Skeletal muscle tissue (tissue), 3 donors: ENCODE measurements at regions not wholly inside any gene's neighbourhood (a gene's known extent, or its start where the extent isn't known, plus 50 kb on each side); places are given as distances from the start of the nearest gene placed in this dataset.

Experiments used
- H3K27ac ChIP-seq: one replicate; pipeline ENCODE4 v1.7.0; 2013; ENCODE audit warnings: mild to moderate bottlenecking, low read depth, low read length, inconsistent platforms
- H3K27me3 ChIP-seq, 3 donors: one replicate each; pipeline ENCODE4 v1.7.0; 2013; ENCODE audit warnings: low read length in 3 of 3; ENCODE audit not compliant: control insufficient read depth in 3 of 3, insufficient read depth in 3 of 3
- H3K36me3 ChIP-seq, 3 donors: one replicate each; pipeline ENCODE4 v1.7.0; 2013; ENCODE audit warnings: low read length in 3 of 3; ENCODE audit not compliant: control insufficient read depth in 3 of 3, insufficient read depth in 3 of 3
- H3K4me1 ChIP-seq, 3 donors: one replicate each; pipeline ENCODE4 v1.7.0; 2013; ENCODE audit warnings: low read length in 3 of 3, mild to moderate bottlenecking in 3 of 3; ENCODE audit not compliant: control insufficient read depth in 3 of 3, insufficient read depth in 3 of 3
- H3K4me3 ChIP-seq, 3 donors: one replicate each; pipeline ENCODE4 v1.7.0; 2013; ENCODE audit warnings: low read length in 3 of 3
- H3K9ac ChIP-seq, 3 donors: one replicate each; pipeline ENCODE4 v1.7.0; 2013; ENCODE audit warnings: low read length in 3 of 3, mild to moderate bottlenecking in 3 of 3, moderate library complexity in 2 of 3, low read depth in 1 of 3
- H3K9me3 ChIP-seq, 3 donors: one replicate each; pipeline ENCODE4 v1.7.0; 2013; ENCODE audit warnings: low read length in 3 of 3; ENCODE audit not compliant: control insufficient read depth in 3 of 3
- donor health status: Osteomylitis.

DNA sequence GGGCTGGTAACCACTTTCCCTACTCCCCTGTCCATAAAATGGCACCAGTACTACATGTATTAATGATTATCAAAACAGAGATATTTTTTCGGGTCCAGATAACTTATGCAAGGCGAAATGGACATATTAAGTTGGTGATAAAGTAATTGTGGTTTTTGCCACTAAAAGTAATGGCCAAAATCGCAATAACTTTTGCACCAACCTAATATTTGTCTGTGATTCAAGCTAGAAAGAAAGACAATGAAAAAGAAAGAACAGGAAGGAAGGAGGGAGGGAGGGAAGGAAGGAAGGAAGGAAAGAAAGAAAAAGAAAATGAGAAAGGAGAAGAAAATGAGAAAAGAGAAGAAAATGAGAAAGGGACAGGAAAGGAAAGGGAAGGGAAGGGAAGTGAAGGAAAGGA, 922.9 kb downstream of the TBC1D32 start:
- H3K27me3 ChIP-seq: no peaks in the 10 kb centered on the region
- no peak overlapping the region for H3K9ac ChIP-seq
- no peak overlapping the region for H3K4me3 ChIP-seq
- H3K9me3 ChIP-seq: no peaks in the 10 kb centered on the region
- H3K27ac ChIP-seq: no peak overlapping the region
- H3K36me3 ChIP-seq: no peaks in the 10 kb centered on the region
- no peaks in the 10 kb centered on the region for H3K4me1 ChIP-seq

DNA sequence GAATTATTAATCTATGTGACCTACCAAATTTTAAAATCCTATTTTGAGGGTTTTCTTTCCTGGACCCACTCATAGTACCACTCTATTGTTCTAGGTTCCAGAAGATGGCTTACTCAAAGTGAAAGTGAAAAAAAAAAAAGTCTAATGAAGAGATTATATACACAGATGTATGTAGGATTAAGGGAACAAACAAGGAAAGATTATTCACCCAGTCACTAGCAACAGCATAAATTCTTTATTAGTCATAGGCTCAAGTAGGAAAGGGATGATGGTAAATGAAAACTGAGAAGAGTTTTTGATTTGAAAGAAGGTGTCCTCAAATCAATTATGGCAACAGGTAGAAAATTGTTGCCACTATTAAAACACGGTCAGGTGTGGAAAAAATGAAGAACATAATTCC, 923.7 kb downstream of the TBC1D32 start:
- no peak overlapping the region for H3K9ac ChIP-seq
- H3K36me3 ChIP-seq: no peaks in the 10 kb centered on the region
- H3K9me3 ChIP-seq: no peaks in the 10 kb centered on the region
- no peaks in the 10 kb centered on the region for H3K27me3 ChIP-seq
- no peak overlapping the region for H3K4me3 ChIP-seq
- no peak overlapping the region for H3K27ac ChIP-seq
- H3K4me1 ChIP-seq: no peaks in the 10 kb centered on the region

DNA sequence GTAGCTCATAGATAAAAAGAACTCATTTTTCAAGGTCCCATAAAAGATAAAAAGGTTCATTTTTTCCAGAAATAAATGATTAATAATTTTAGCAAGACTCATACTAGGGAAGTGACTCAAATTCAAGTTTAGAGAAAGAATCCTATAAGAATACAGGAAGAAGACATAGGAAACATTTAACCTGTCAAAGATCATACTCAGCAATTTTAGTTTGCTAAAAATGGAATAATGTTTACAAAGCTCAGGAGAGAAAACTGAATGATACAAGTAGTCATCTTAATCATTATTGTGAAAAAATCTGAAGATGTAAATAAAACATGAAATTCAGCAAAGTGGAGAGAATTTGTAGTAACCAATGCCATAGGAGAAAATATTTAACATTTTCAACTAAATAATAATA, 926.6 kb downstream of the TBC1D32 start:
- H3K27ac ChIP-seq: no peak overlapping the region

DNA sequence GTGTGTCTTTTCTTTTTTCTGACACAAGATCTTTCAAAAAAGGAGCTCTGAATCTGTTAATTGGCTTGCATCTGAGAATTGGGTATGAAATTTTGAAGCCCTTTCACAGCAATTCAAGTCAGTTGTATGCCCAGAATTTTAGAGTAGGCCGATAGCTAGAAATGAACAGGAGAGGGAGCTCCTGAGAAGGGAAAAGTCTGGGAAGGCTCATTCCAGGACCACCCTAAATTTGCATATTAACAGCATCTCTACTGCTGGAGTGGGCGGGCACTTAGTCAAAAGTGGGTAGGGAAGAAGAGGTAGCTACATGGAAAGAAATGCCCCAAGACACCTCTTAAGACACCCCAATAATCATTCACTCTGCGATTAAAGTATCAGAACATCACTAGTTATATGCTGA, 928.3 kb downstream of the TBC1D32 start:
- no peaks in the 10 kb centered on the region for H3K27me3 ChIP-seq
- H3K4me3 ChIP-seq: no peak overlapping the region
- H3K4me1 ChIP-seq: no peaks in the 10 kb centered on the region
- no peak overlapping the region for H3K27ac ChIP-seq
- no peaks in the 10 kb centered on the region for H3K9me3 ChIP-seq
- H3K36me3 ChIP-seq: no peaks in the 10 kb centered on the region
- no peak overlapping the region for H3K9ac ChIP-seq

More for the DNA sequence above, 926.6 kb downstream of the TBC1D32 start:
- Histone ChIP-seq H3K27me3 (no peaks in the 10 kb centered on the region), H3K9ac (no peak overlapping the region), H3K4me1 (no peaks in the 10 kb centered on the region), H3K4me3 (no peak overlapping the region), H3K9me3 (no peaks in the 10 kb centered on the region), H3K36me3 (no peaks in the 10 kb centered on the region)

- H3K36me3 ChIP-seq: no peaks in the 10 kb centered on the region
- H3K9me3 ChIP-seq: no peaks in the 10 kb centered on the region
- H3K4me1 ChIP-seq: no peaks in the 10 kb centered on the region
- H3K27me3 ChIP-seq: no peaks in the 10 kb centered on the region
- no peak overlapping the region for H3K4me3 ChIP-seq
- H3K27ac ChIP-seq: no peak overlapping the region
- no peak overlapping the region for H3K9ac ChIP-seq
Observed at GRCh38 chr6:120395784-120396183, 938.5 kb downstream of the TBC1D32 start.

DNA sequence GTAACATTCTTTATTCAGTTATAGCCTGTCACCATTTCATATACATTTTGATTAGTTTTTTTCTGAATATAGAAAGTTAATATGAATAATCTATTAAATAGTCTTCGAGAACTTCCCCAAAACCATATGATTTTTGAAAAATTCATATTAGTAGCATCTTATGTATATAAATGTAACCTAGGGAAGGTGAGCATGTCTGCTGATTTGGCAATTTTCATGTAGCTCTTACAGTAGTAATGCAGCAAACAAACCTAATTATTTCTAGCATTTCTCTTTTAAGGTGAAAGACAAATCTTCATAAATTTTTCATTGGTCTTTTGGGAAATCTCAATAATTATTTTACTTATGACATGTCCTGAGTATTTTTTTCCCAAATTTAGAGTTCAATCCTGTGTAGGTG, 939.0 kb downstream of the TBC1D32 start:
- no peaks in the 10 kb centered on the region for H3K4me1 ChIP-seq
- no peak overlapping the region for H3K4me3 ChIP-seq
- no peaks in the 10 kb centered on the region for H3K27me3 ChIP-seq
- no peak overlapping the region for H3K9ac ChIP-seq
- H3K27ac ChIP-seq: no peak overlapping the region
- no peaks in the 10 kb centered on the region for H3K36me3 ChIP-seq
- H3K9me3 ChIP-seq: no peaks in the 10 kb centered on the region

DNA sequence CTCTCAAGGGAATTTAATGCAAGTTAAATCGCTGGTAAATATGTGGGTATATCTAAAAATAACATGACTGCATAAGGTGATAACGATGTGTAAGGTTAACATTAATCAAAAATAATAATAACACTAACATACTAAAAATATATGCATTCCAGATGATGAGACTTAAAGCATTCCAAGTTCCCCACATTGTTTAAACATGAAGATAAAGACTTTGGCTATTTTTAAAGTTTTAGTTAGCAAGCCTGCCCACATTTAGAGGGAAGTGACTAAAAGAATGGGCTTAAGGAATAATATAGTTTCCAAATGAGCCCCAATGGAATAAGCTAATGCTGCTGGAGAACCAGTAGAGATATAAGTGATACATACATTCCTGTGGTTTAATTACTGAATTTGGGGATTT, 941.3 kb downstream of the TBC1D32 start:
- Histone ChIP-seq H3K27ac (no peak overlapping the region), H3K27me3 (no peaks in the 10 kb centered on the region), H3K9ac (no peak overlapping the region), H3K4me1 (no peaks in the 10 kb centered on the region), H3K4me3 (no peak overlapping the region), H3K36me3 (no peaks in the 10 kb centered on the region), H3K9me3 (no peaks in the 10 kb centered on the region)

- Histone ChIP-seq H3K4me3 (no peak overlapping the region), H3K4me1 (no peaks in the 10 kb centered on the region), H3K36me3 (no peaks in the 10 kb centered on the region), H3K9me3 (no peaks in the 10 kb centered on the region), H3K27me3 (no peaks in the 10 kb centered on the region), H3K27ac (no peak overlapping the region), H3K9ac (no peak overlapping the region)
Observed at GRCh38 chr6:120384671-120385070, 949.6 kb downstream of the TBC1D32 start.

GRCh38 chr6:120383681-120384080, 950.6 kb downstream of the TBC1D32 start:
- no peak overlapping the region for H3K27ac ChIP-seq
- no peaks in the 10 kb centered on the region for H3K36me3 ChIP-seq
- H3K9me3 ChIP-seq: no peaks in the 10 kb centered on the region
- H3K9ac ChIP-seq: no peak overlapping the region
- H3K4me3 ChIP-seq: no peak overlapping the region
- H3K4me1 ChIP-seq: no peaks in the 10 kb centered on the region
- H3K27me3 ChIP-seq: no peaks in the 10 kb centered on the region

GRCh38 chr6:120378582-120379220, 955.6 kb downstream of the TBC1D32 start:
- H3K9me3 ChIP-seq: no peaks in the 10 kb centered on the region
- H3K9ac ChIP-seq: no peak overlapping the region
- H3K36me3 ChIP-seq: no peaks in the 10 kb centered on the region
- H3K4me3 ChIP-seq: no peak overlapping the region
- no peaks in the 10 kb centered on the region for H3K4me1 ChIP-seq
- no peaks in the 10 kb centered on the region for H3K27me3 ChIP-seq
- H3K27ac ChIP-seq: no peak overlapping the region

- Histone ChIP-seq H3K27me3 (no peaks in the 10 kb centered on the region), H3K9me3 (no peaks in the 10 kb centered on the region), H3K4me3 (no peak overlapping the region), H3K4me1 (no peaks in the 10 kb centered on the region), H3K9ac (no peak overlapping the region), H3K27ac (no peak overlapping the region), H3K36me3 (no peaks in the 10 kb centered on the region)
Observed at GRCh38 chr6:120373185-120373584, 961.1 kb downstream of the TBC1D32 start.
